Testis (tissue), 2 donors: ENCODE measurements at regions not wholly inside any gene's neighbourhood (a gene's known extent, or its start where the extent isn't known, plus 50 kb on each side); places are given as distances from the start of the nearest gene placed in this dataset.
"Not testable (repeated sequence)": the region's sequence is repeated elsewhere in the genome, so short reads cannot be mapped to it uniquely, and the experiment has no call there.

Experiments used
- DNase-seq: peaks from one replicate; pipeline ENCODE4 v3.0.0-alpha.2; 2019
- H3K27ac ChIP-seq, 2 donors: fragments of 200-600 bp; sonication (generic); one replicate each; pipeline ENCODE4 v1.5.1; 2019
- H3K27me3 ChIP-seq: fragments of 200-600 bp; sonication (generic); one replicate; pipeline ENCODE4 v1.5.1; 2019
- H3K36me3 ChIP-seq: fragments of 200-600 bp; sonication (generic); one replicate; pipeline ENCODE4 v1.5.1; 2017; ENCODE audit warnings: low read depth; ENCODE audit errors: missing control alignments
- H3K4me1 ChIP-seq: fragments of 200-600 bp; sonication (generic); one replicate; pipeline ENCODE4 v1.5.1; 2019
- H3K4me3 ChIP-seq, 2 donors: fragments of 200-600 bp; sonication (generic); one replicate each; pipeline ENCODE4 v1.5.1; 2017 to 2019
- H3K9me3 ChIP-seq: fragments of 200-600 bp; sonication (generic); one replicate; pipeline ENCODE4 v1.5.1; 2017
- CTCF ChIP-seq, 3 experiments: fragments of 450-650 bp in 2 of 3; fragments of 200-600 bp in 1 of 3; sonication (generic) in 1 of 3; IDR thresholded peaks; one replicate each; pipeline ENCODE4 v1.5.1; 2016 to 2019; ENCODE audit warnings: antibody characterized with exemption in 3 of 3, mild to moderate bottlenecking in 2 of 3, moderate library complexity in 1 of 3
- POLR2A ChIP-seq: fragments of 450-650 bp; IDR thresholded peaks from one replicate; pipeline ENCODE4 v1.6.1; 2017; ENCODE audit warnings: antibody characterized with exemption, mild to moderate bottlenecking, moderate library complexity
- WGBS, 2 donors: methylation state at CpG; one replicate each; pipeline ENCODE4 v1.1.5; 2018; 5-methylcytosine and 5-hydroxymethylcytosine counted together
- intact Hi-C: fragments of 100-400 bp; cut with DNase I; formaldehyde crosslinking; loops from one replicate; pipeline ENCODE4 v1.15.1; 2023; ENCODE audit warnings: low total_unique reads

- no peak for DNase-seq
- no peaks in the 10 kb centered on the region for H3K36me3 ChIP-seq
- no peak overlapping the region for H3K4me3 ChIP-seq
- TF ChIP-seq POLR2A: no peak
- no peak for TF ChIP-seq CTCF (IDR thresholded peaks at IDR 0.05)
- H3K27me3 ChIP-seq: no peaks in the 10 kb centered on the region
- WGBS, 2 donors: 79 to 93% methylated on average over 2 of the region's 2 CpGs
- intact Hi-C loops: no loop called here
- no peaks in the 10 kb centered on the region for H3K9me3 ChIP-seq
- H3K27ac ChIP-seq: no peak overlapping the region
- H3K4me1 ChIP-seq: peaks cover 4% of the 10 kb centered on the region
These were observed 645.5 kb downstream of the ANKRD50 start for GRCh38 chr4:124067046-124067445.

- Histone ChIP-seq H3K27me3 (no peaks in the 10 kb centered on the region), H3K4me3 (no peak overlapping the region), H3K9me3 (no peaks in the 10 kb centered on the region), H3K4me1 (no peaks in the 10 kb centered on the region), H3K36me3 (no peaks in the 10 kb centered on the region), H3K27ac (no peak overlapping the region)
- no peak for DNase-seq
- TF ChIP-seq CTCF (IDR thresholded peaks at IDR 0.05) (no peak), POLR2A (no peak)
- intact Hi-C loops: no loop called here
- WGBS, 2 donors: 92 to 94% methylated on average over 3 of the region's 3 CpGs
These were observed 641.6 kb downstream of the ANKRD50 start for GRCh38 chr4:124070688-124071484.

- DNase-seq, H3K4me1 ChIP-seq, H3K9me3 ChIP-seq, H3K27me3 ChIP-seq, H3K36me3 ChIP-seq, H3K4me3 ChIP-seq, H3K27ac ChIP-seq, intact Hi-C loops: not testable (repeated sequence)
- WGBS, 2 donors: 93 to 98% methylated on average over 2 of the region's 2 CpGs
These were observed 637.3 kb downstream of the ANKRD50 start for GRCh38 chr4:124075276-124075675.

GRCh38 chr4:124079174-124079780 lies 633.3 kb downstream of the ANKRD50 start:
- no peaks in the 10 kb centered on the region for H3K36me3 ChIP-seq
- no peak overlapping the region for H3K27ac ChIP-seq
- no peaks in the 10 kb centered on the region for H3K9me3 ChIP-seq
- intact Hi-C loops: no loop called here
- no peak for DNase-seq
- 78 to 88% methylated on average over 1 of the region's 1 CpG for WGBS, 2 donors
- no peak for TF ChIP-seq POLR2A
- no peak for TF ChIP-seq CTCF (IDR thresholded peaks at IDR 0.05)
- H3K4me1 ChIP-seq: no peaks in the 10 kb centered on the region
- no peaks in the 10 kb centered on the region for H3K27me3 ChIP-seq
- no peak overlapping the region for H3K4me3 ChIP-seq

GRCh38 chr4:124083711-124084110 lies 628.8 kb downstream of the ANKRD50 start:
- WGBS, 2 donors: 40 to 59% methylated on average over 4 of the region's 4 CpGs
- intact Hi-C loops: no loop called here
- no peak overlapping the region for H3K4me3 ChIP-seq
- H3K9me3 ChIP-seq: no peaks in the 10 kb centered on the region
- no peaks in the 10 kb centered on the region for H3K36me3 ChIP-seq
- no peaks in the 10 kb centered on the region for H3K4me1 ChIP-seq
- H3K27ac ChIP-seq: no peak overlapping the region
- no peak for TF ChIP-seq CTCF (IDR thresholded peaks at IDR 0.05)
- no peak for TF ChIP-seq POLR2A
- H3K27me3 ChIP-seq: no peaks in the 10 kb centered on the region
- DNase-seq: no peak
